ENCODE measurements at regions not wholly inside any gene's neighbourhood (a gene's known extent, or its start where the extent isn't known, plus 50 kb on each side); places are given as distances from the start of the nearest gene placed in this dataset.

DNA sequence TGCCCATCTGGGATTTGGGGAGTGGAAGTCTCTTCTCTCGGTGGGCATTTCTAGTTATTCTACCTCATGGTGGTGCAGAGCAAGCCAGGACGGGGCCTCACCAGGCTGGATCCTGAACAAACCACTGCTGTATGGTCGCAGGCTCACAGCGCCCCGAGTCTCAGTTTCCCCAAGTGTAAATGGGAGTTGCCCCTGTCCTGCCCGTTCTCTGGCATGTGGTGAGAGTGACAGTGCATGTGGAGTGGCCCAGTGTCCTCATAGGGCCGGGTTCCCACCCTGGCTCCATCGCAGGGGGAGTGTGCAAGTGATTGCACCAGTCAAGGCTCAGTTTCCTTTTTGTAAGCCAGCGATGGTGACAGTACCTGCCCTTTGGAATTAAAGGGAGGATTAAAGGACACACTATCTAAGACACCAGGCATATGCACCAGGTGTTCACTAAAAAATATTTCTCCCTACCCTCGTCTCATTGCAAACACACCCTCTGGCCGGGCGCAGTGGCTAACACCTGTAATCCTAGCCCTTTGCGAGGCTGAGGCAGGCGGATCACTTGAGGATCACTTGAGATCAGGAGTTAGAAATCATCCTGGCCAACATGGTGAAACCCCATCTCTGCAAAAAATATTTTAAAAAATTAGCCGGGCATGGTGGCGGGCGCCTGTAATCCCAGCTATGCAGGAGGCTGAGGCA, 173.3 kb upstream of the MYCN start:
- DNase-seq: no peak

- no peak for DNase-seq
Measured at GRCh38 chr2:15767679-15768078, 172.7 kb upstream of the MYCN start.

DNA sequence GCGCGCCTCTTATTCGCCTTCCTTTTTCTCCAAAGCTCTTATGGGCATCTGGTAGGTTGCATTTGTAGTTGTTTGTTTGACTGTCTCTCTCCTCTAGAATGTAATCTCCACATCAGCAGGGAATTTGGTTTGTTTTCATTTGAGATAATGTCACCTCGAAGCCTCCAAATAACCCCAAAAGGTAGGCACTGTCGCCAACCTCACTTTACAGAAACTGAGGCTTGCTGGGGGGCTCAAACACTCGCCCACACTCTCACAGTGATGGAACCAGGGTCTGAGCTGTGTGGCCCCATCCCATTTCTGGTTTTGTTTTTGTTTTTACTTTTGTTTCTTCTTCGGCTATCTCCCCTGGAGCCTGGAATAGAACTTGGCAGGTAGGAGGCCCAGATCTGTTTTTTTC, 172.2 kb upstream of the MYCN start:
- DNase-seq: no peak

DNA sequence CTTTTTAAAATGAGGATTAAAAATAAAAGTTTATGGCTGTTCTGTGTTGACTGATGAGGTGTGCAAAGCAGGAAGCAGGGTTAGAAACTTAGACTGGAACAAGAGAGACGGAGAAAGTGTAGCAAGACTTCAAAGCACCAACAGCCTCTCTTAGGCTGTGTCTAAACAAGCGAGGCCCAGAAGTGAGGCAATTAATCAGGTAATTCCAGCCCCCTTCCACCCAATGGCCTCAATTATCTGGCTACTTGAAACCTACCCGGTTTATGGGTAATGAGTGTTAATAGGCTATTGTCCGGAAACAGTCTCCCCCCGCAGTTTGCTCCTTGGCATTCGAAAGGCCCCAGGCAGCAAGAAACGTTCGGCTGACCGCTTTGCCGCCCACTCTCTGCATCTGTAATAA, 171.7 kb upstream of the MYCN start:
- no peak for DNase-seq

DNA sequence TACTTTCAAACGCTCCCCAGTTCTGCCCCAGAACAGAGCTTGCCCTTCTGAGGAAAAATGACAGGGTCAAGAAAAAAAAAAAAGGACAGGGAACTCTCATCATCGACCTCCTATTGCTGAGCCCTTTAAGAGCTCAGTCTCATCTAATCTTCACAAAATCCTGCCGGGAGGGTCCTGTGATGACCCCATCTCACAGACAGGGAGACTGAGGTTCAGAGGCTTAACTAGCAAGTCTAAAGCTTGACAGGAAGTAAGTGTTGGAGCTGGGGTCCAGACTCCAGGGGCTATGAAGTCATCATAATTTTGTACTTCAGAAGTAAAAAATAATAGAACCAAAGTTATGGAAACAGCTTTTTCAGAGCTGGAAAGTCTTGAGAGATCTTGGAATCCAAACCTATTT, 171.1 kb upstream of the MYCN start:
- no peak for DNase-seq

GRCh38 chr2:15769676-15770547, 170.4 kb upstream of the MYCN start:
- DNase-seq: no peak

DNA sequence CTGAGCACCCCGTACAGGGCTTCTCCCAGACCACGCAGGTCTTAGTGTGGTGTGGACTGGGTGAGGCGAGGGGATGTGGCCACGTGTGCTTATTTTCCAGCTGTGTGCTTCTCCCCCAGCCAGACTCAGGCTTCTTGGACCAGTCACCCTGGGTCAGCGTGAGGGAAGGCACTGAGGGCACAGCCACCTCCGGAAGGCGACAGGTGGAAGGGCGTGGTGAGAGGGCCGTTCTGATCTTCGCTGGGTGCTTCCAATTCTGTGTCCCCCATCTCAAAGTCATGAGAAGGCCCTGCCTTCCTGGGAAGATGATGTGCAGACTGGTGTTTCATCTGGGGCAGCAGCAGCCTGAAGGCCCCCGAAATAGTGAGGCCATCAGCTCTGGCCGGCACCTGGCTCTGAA, 169.7 kb upstream of the MYCN start:
- no peak for DNase-seq

GRCh38 chr2:15771124-15771523, 169.2 kb upstream of the MYCN start:
- no peak for DNase-seq

DNA sequence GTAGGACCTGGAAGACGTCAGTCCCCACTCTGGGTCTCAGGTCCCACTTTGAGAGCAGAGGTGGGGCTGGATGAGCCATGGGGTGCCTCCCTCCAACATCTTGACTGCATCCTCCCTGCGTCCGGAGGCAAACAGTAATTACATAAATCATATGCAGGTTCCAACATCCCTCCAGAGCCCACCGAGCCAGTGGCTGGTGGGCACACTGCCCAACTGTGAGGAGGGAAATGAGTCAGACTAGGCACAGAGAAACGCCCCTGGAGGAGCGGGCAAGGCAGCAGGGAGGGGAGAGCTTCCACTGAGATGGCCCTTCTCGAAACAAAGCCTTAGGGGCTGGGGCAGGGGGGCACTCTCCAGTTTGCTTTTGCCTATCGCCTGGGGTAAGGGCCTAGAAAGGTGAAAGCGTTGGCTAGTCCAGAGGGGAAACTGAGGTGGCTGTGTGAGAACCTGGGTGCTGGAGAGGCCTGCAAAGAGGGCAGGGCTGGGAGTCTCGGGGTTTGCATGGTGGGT, 168.2 kb upstream of the MYCN start:
- no peak for DNase-seq

DNA sequence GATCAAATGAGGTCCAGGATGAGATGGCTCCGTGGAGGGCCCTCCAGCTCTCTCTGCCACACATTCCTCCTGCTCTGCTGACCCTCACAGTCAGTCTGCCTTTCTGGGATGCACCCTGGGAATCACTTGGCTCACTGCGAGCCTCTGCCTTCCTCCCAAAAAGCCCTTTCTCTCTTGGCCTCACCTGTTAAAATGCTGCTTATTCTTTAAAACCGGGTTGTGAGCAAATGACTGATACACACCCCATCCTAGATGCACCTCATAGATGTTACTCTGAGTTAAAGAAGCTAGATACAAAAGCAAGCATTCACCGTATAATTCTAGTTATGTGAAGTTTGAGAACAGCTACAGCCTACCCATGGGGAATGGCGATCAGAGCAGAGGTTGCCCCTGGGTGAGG, 167.7 kb upstream of the MYCN start:
- DNase-seq: no peak

DNA sequence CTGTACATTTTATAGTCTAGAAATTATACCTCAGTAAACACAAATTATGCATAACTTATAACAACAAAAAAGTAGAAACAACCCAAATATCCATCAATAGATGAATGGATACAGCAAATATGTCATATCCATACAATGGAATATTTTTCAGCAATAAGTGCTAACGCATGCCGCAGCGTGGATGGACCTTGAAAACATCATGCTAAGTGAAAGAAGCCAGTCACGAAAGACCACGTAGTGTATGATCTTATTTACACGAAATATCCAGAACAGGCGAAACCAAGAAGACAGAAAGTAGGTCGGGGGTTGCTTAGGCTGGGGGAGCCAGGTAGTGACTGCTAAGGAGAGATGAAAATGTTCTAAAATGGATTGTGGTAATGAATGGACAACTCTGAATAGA, 167.1 kb upstream of the MYCN start:
- DNase-seq: no peak

GRCh38 chr2:15773846-15774245, 166.5 kb upstream of the MYCN start:
- no peak for DNase-seq

GRCh38 chr2:15775753-15776628, 164.4 kb upstream of the MYCN start:
- DNase-seq: no peak

DNA sequence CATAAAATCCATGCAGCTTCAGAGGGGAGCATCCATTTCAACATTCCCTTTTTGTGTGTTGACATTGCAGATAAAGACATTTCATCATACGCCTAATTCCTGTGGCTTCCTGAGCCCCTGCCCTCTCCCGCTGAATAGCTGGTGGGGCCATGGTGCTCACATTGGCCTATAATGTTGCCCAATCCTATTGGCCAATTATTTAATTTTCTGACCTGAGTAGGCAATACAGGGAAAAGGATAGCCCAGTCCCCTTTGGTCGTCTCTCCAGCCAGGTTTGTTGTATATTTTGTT, 163.8 kb upstream of the MYCN start:
- DNase-seq: no peak

DNA sequence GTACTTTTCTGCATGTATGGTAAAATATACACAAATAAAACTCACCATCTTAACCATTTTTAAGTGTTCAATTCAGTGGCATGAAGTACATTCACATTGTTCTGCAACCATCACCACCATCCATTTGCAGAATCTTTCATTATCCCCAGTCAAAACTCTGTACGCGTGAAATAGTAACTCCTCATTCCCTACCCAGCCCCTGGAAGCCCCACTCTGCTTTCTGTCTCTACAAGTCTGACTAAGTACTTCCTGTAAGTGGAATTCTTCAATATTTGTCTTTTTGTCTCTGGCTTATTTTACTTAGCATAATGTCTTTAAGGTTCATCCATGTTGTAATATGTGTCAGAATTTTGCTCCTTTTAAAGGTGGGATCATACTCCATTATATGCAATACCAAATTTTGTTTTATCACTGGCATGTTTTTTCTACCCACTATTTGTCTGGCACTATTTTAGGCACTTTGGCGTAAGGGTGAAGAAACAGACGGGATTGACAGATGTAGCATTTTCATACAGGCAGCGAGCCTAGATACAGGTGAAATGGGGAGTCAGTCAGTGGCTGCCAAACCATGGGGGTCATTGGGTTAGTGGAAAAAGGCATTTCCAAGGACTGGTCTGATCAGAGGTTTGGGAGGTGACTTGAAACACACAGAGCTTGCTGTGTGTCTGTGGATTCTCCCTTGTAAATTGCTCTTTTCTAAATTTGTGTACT, 163.2 kb upstream of the MYCN start:
- DNase-seq: no peak

DNA sequence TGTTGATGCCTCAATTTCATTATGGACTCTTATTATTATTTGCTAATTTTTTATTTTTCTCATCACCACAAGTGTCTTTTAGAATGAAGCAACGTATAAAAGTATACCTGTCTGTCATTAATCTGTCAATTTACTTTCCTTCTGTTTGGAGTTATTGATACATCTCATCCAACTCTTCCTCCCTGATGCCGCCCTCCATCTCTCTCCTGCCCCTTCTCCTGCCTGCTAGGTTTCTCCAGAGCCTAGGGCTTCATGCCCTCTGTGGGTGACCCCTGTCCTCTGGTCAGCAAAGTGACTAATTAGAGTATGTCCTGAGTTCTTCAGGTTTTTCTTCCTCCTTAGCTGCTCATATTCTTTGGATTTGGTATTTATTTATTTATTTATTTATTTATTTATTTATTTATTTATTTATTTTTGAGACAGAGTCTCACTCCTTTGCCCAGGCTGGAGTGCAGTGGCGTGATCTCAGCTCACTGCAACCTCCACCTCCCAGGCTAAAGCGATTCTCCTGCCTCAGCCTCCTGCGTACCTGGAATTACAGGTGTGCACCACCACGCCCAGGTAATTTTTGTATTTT, 162.5 kb upstream of the MYCN start:
- no peak for DNase-seq

- no peak for DNase-seq
Measured at GRCh38 chr2:15778529-15779219, 161.7 kb upstream of the MYCN start.

- no peak for DNase-seq
Measured at GRCh38 chr2:15779381-15780041, 160.8 kb upstream of the MYCN start.

GRCh38 chr2:15780234-15780633, 160.1 kb upstream of the MYCN start:
- no peak for DNase-seq

GRCh38 chr2:15780912-15781574, 159.3 kb upstream of the MYCN start:
- no peak for DNase-seq
